Sigmoid colon (tissue), 4 donors: ENCODE measurements at regions not wholly inside any gene's neighbourhood (a gene's known extent, or its start where the extent isn't known, plus 50 kb on each side); places are given as distances from the start of the nearest gene placed in this dataset.

Experiments
- CTCF ChIP-seq, 4 experiments: fragments of 450-650 bp in 3 of 4; fragments of 200-600 bp in 1 of 4; IDR thresholded peaks; one replicate each; pipeline ENCODE4 v1.5.1; 2016 to 2019; ENCODE audit warnings: antibody characterized with exemption in 4 of 4, mild to moderate bottlenecking in 3 of 4, moderate library complexity in 2 of 4
- EP300 ChIP-seq, 4 donors: sonication (generic); formaldehyde crosslinking; IDR thresholded peaks; one replicate each; pipeline ENCODE4 v1.6.1; 2017; ENCODE audit warnings: antibody characterized with exemption in 4 of 4
- POLR2A ChIP-seq, 2 donors: fragments of 450-650 bp; IDR thresholded peaks; one replicate each; pipeline ENCODE4 v1.6.1; 2016; ENCODE audit warnings: antibody characterized with exemption in 2 of 2, mild to moderate bottlenecking in 2 of 2, moderate library complexity in 2 of 2

- TF ChIP-seq CTCF (IDR thresholded peaks at IDR 0.05) (no peak), POLR2A (IDR thresholded peaks at IDR 0.05) (no peak), EP300 (IDR thresholded peaks at IDR 0.05) (no peak)
These were observed 51.2 kb upstream of the TNFAIP8 start for GRCh38 chr5:119304439-119305211.
